H9 (cell line): ENCODE measurements at regions not wholly inside any gene's neighbourhood (a gene's known extent, or its start where the extent isn't known, plus 50 kb on each side); places are given as distances from the start of the nearest gene placed in this dataset.

Source experiments
- DNase-seq: peaks from one replicate; pipeline ENCODE4 v3.0.0-alpha.2; 2017
- H2AFZ ChIP-seq: one replicate; pipeline ENCODE4 v1.6.1; 2013; ENCODE audit warnings: mild to moderate bottlenecking, low read length, control low read depth, moderate library complexity
- H2AK5ac ChIP-seq: 2 replicates; pipeline ENCODE4 v1.6.1; 2013; ENCODE audit warnings: low read length, control low read depth, mixed read lengths; ENCODE audit not compliant: insufficient read length
- H2BK120ac ChIP-seq: one replicate; pipeline ENCODE4 v1.6.1; 2013; ENCODE audit warnings: low read depth, mild to moderate bottlenecking, low read length, control low read depth, inconsistent platforms; ENCODE audit not compliant: poor library complexity, severe bottlenecking
- H2BK12ac ChIP-seq: 2 replicates; pipeline ENCODE4 v1.6.1; 2013; ENCODE audit warnings: low read length, control low read depth, mixed read lengths, low read depth; ENCODE audit not compliant: insufficient read length
- H2BK15ac ChIP-seq: 2 replicates; pipeline ENCODE4 v1.6.1; 2013; ENCODE audit warnings: low read depth, low read length, control low read depth
- H2BK20ac ChIP-seq: one replicate; pipeline ENCODE4 v1.6.1; 2013; ENCODE audit warnings: low read depth, mild to moderate bottlenecking, low read length, control low read depth, inconsistent platforms; ENCODE audit not compliant: poor library complexity, severe bottlenecking
- H2BK5ac ChIP-seq: 2 replicates; pipeline ENCODE4 v1.6.1; 2013; ENCODE audit warnings: low read length, control low read depth, mixed read lengths; ENCODE audit not compliant: insufficient read length
- H3K14ac ChIP-seq: 2 replicates; pipeline ENCODE4 v1.6.1; 2013; ENCODE audit warnings: low read length, control low read depth; ENCODE audit not compliant: insufficient read depth
- H3K18ac ChIP-seq: 2 replicates; pipeline ENCODE4 v1.6.1; 2013; ENCODE audit warnings: low read depth, mild to moderate bottlenecking, mixed read lengths, low read length, control low read depth; ENCODE audit not compliant: insufficient read length
- H3K23ac ChIP-seq: 2 replicates; pipeline ENCODE4 v1.6.1; 2013; ENCODE audit warnings: low read length, control low read depth, mixed read lengths, low read depth; ENCODE audit not compliant: insufficient read length
- H3K23me2 ChIP-seq: 2 replicates; pipeline ENCODE4 v1.6.1; 2013; ENCODE audit warnings: low read depth, mild to moderate bottlenecking, mixed read lengths, low read length, control low read depth; ENCODE audit not compliant: insufficient read length, poor library complexity, severe bottlenecking
- H3K27ac ChIP-seq: 2 replicates; pipeline ENCODE4 v1.5.1; 2013; ENCODE audit warnings: low read length, control low read depth, mixed read lengths, low read depth; ENCODE audit not compliant: insufficient read length
- H3K27me3 ChIP-seq: 2 replicates; pipeline ENCODE4 v1.6.1; 2013; ENCODE audit warnings: low read length, control low read depth, inconsistent platforms; ENCODE audit not compliant: insufficient read depth
- H3K4ac ChIP-seq: 2 replicates; pipeline ENCODE4 v1.6.1; 2013; ENCODE audit warnings: low read depth, mild to moderate bottlenecking, control low read depth, inconsistent platforms, low read length, moderate library complexity
- H3K4me1 ChIP-seq: 2 replicates; pipeline ENCODE4 v1.6.1; 2013; ENCODE audit warnings: low read length, control low read depth, inconsistent platforms; ENCODE audit not compliant: insufficient read depth
- H3K4me2 ChIP-seq: 2 replicates; pipeline ENCODE4 v1.6.1; 2013; ENCODE audit warnings: low read length, control low read depth, mixed read lengths; ENCODE audit not compliant: insufficient read length, insufficient read depth
- H3K56ac ChIP-seq: 2 replicates; pipeline ENCODE4 v1.6.1; 2013; ENCODE audit warnings: low read depth, mild to moderate bottlenecking, mixed read lengths, low read length, control low read depth; ENCODE audit not compliant: insufficient read length
- H3K79me1 ChIP-seq: 2 replicates; pipeline ENCODE4 v1.6.1; 2013; ENCODE audit warnings: low read depth, mild to moderate bottlenecking, moderate library complexity, low read length, control low read depth, inconsistent platforms; ENCODE audit not compliant: insufficient read depth, poor library complexity, severe bottlenecking
- H3K79me2 ChIP-seq: 2 replicates; pipeline ENCODE4 v1.6.1; 2013; ENCODE audit warnings: low read length, control low read depth, inconsistent platforms; ENCODE audit not compliant: insufficient read depth
- H3K9ac ChIP-seq: 2 replicates; pipeline ENCODE4 v1.6.1; 2013; ENCODE audit warnings: low read length, control low read depth, mixed read lengths; ENCODE audit not compliant: insufficient read length; ENCODE audit errors: extremely low read depth
- H3K9me3 ChIP-seq: one replicate; pipeline ENCODE4 v1.6.1; 2013; ENCODE audit warnings: low read depth, low read length, inconsistent platforms; ENCODE audit not compliant: control insufficient read depth
- H3T11ph ChIP-seq: one replicate; pipeline ENCODE4 v1.6.1; 2013; ENCODE audit warnings: mild to moderate bottlenecking, low read length, control low read depth, inconsistent platforms
- H4K20me1 ChIP-seq: one replicate; pipeline ENCODE4 v1.6.1; 2013; ENCODE audit not compliant: control insufficient read depth, insufficient read length, insufficient read depth
- H4K5ac ChIP-seq: 2 replicates; pipeline ENCODE4 v1.6.1; 2013; ENCODE audit warnings: low read depth, mild to moderate bottlenecking, mixed read lengths, low read length, control low read depth; ENCODE audit not compliant: insufficient read length
- H4K8ac ChIP-seq: replicated peaks from 2 replicates; pipeline ENCODE4 v1.6.1; 2013; ENCODE audit warnings: low read length, control low read depth, mixed read lengths, low read depth; ENCODE audit not compliant: insufficient read length
- H4K91ac ChIP-seq: 2 replicates; pipeline ENCODE4 v1.6.1; 2013; ENCODE audit warnings: low read depth, mild to moderate bottlenecking, moderate library complexity, mixed read lengths, low read length, control low read depth; ENCODE audit not compliant: insufficient read length
- H3K27ac Mint-ChIP-seq, 3 experiments: 2 replicates in 2 of 3; 3 replicates in 1 of 3; pipeline ENCODE4 v1.8.0; 2020 to 2021; ENCODE audit warnings: mixed read lengths in 3 of 3, mild to moderate bottlenecking in 1 of 3, moderate library complexity in 1 of 3
- H3K27me3 Mint-ChIP-seq: 2 replicates; pipeline ENCODE4 v1.8.0; 2021; ENCODE audit warnings: low read depth, mild to moderate bottlenecking, moderate library complexity, mixed read lengths
- H3K36me3 Mint-ChIP-seq, 3 experiments: 2 replicates in 2 of 3; 3 replicates in 1 of 3; pipeline ENCODE4 v1.8.0; 2020 to 2021; ENCODE audit warnings: low read depth in 3 of 3, mixed read lengths in 3 of 3; ENCODE audit not compliant: insufficient read depth in 1 of 3
- H3K4me1 Mint-ChIP-seq, 2 experiments: 2 replicates each; pipeline ENCODE4 v1.8.0; 2020; ENCODE audit warnings: mixed read lengths in 2 of 2
- H3K4me3 Mint-ChIP-seq, 2 experiments: 2 replicates in 1 of 2; 3 replicates in 1 of 2; pipeline ENCODE4 v1.8.0; 2020 to 2021; ENCODE audit warnings: mild to moderate bottlenecking in 2 of 2, mixed read lengths in 2 of 2, moderate library complexity in 1 of 2
- H3K9me3 Mint-ChIP-seq, 2 experiments: 2 replicates in 1 of 2; 3 replicates in 1 of 2; pipeline ENCODE4 v1.8.0; 2020; ENCODE audit warnings: mild to moderate bottlenecking in 2 of 2, mixed read lengths in 2 of 2, moderate library complexity in 1 of 2
- CTCF ChIP-seq: fragments of 200-600 bp; sonication (generic); conservative IDR thresholded peaks from 3 replicates; pipeline ENCODE4 v1.8.0; 2021; ENCODE audit warnings: antibody characterized with exemption, mild to moderate bottlenecking
- WGBS: extraction: QIAGEN DNeasy Blood & Tissue Kit; methylation state at CpG from one replicate; pipeline ENCODE4 v1.1.7; 2013; ENCODE audit warnings: missing lambda C conversion rate, low lambda C conversion rate, mixed read lengths; ENCODE audit not compliant: insufficient read length; ENCODE audit errors: extremely low coverage; 5-methylcytosine and 5-hydroxymethylcytosine counted together

- H3K23ac ChIP-seq: no peak overlapping the region
- no peak for TF ChIP-seq CTCF
- H2BK12ac ChIP-seq: no peak overlapping the region
- H3K14ac ChIP-seq: no peak overlapping the region
- no peak overlapping the region for H2BK20ac ChIP-seq
- Mint-ChIP-seq H3K9me3 (no peaks in the 10 kb centered on the region), H3K27ac (no peak overlapping the region), H3K27me3 (no peaks in the 10 kb centered on the region), H3K4me3 (no peak overlapping the region), H3K36me3 (no peaks in the 10 kb centered on the region; a peak in 1 of 7 replicates), H3K4me1 (peaks cover 7% of the 10 kb centered on the region in 2 experiments)
- H2BK5ac ChIP-seq: no peak overlapping the region
- no peaks in the 10 kb centered on the region for H3K79me1 ChIP-seq
- H3K27ac ChIP-seq: no peak overlapping the region
- H4K91ac ChIP-seq: no peak overlapping the region
- H3K23me2 ChIP-seq: no peaks in the 10 kb centered on the region
- H3K4ac ChIP-seq: no peak overlapping the region
- H2BK120ac ChIP-seq: no peak overlapping the region
- no peaks in the 10 kb centered on the region for H3K79me2 ChIP-seq
- H4K20me1 ChIP-seq: no peaks in the 10 kb centered on the region
- H3K18ac ChIP-seq: no peak overlapping the region
- no peaks in the 10 kb centered on the region for H3K9me3 ChIP-seq
- WGBS: no CpG with 5 or more reads among the region's 2 CpGs
- H3K9ac ChIP-seq: no peak overlapping the region
- no peak overlapping the region for H2BK15ac ChIP-seq
- no peak overlapping the region for H3T11ph ChIP-seq
- no peak overlapping the region for H3K4me2 ChIP-seq
- H3K27me3 ChIP-seq: no peaks in the 10 kb centered on the region
- no peak overlapping the region for H4K5ac ChIP-seq
- no peak overlapping the region for H4K8ac ChIP-seq
- no peaks in the 10 kb centered on the region; the same call in 1 of the 2 replicates for H3K4me1 ChIP-seq
- H2AK5ac ChIP-seq: no peak overlapping the region
- DNase-seq: no peak
- no peak overlapping the region for H2AFZ ChIP-seq
- no peak overlapping the region for H3K56ac ChIP-seq
Observed at GRCh38 chr21:28857752-28858151, 134.9 kb downstream of the LTN1 start.
